Stimulated activated naive CD4-positive, alpha-beta T cell treated with Interleukin-2 at 50 U/mL for 16 hours (primary cell): ENCODE measurements at regions not wholly inside any gene's neighbourhood (a gene's known extent, or its start where the extent isn't known, plus 50 kb on each side); places are given as distances from the start of the nearest gene placed in this dataset.

Experiments used
- DNase-seq: peaks from one replicate; lab custom pipeline; 2025; lab: John Stamatoyannopoulos, UW

DNA sequence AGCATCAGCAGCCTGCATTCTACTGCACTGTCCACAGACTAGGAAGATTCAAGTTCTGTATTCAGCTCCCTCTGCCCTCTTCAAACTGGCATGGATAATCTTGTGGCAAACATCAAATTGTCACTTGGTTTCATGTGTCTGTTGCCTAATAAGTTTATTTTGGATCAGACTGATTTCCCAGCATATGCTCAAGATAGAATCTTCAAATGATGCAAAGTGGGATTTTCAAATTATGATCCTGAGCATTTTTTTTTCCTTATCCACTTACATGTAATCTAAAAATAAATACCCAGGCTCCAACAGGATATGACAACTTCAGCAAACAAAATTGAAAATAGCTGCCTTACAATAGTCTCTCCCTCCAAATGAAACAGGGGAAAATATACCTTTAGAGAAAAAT is 160.9 kb upstream of the VRK2 start:
- DNase-seq, result no peak

DNA sequence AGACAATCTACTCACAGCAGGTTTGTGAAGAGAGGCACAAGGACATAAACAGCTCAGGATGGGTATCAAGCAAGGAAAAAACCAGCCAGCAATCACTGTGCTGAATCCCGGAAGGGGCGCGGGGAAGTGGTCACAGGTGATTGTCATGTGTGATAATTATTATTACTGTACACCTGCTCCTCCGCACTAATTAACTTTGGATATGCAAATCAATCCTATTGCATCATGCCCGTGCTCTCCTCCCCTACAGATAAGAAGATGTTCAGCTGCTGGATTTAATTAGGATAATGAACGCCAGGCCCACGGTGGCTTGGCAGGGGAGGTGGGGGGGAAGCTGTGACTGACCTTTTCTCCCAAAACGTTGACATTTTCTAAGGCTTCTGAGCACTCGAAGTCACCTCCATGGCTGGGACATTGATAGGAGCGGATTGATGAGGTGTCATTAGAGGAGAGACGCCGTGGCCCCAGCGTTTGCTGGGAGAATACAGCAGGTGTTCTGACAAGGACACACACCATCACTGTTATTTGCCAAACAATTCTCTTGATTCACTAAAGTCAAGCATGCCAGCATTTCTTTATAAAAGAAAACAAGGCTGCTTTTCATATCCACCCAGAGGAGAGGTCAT is 160.3 kb upstream of the VRK2 start:
- DNase-seq, result no peak

DNA sequence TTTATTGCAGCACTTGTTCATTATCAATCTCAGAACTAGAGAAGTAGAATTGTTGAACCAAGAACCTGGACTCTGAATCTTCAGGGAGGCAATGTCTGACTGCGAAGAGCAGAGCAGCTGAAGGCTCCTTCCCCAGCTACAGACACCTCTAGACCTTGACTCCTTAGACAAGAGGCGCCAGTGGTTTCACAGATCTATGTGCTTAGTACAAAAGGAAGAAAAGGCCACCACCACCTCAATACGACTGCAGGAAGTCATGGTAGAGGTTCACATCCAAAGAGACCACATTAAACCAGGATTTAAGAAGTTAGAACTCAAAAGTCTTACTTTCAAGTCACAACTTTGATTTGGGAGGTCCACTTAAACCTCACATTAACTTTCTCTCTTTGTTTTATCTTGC is 158.1 kb upstream of the VRK2 start:
- DNase-seq, result no peak

DNA sequence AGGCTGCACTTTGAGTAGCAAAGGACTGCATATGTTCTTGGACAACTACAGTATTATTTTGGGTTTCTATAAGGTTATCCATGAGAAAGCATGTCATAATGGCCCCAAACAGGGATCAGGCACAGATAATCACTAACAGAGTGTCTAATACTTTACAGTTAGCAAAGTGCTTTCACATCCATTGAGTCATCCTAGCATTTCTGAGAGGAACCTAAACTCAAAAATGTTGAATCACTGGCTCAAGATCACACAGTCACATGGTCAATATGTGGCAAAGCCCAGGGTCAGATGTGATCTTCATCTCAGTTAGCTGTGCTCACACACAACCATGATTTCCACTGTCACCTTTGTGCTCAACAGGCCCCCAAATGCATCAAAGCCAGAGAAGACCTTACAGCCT is 156.1 kb upstream of the VRK2 start:
- DNase-seq, result no peak

DNA sequence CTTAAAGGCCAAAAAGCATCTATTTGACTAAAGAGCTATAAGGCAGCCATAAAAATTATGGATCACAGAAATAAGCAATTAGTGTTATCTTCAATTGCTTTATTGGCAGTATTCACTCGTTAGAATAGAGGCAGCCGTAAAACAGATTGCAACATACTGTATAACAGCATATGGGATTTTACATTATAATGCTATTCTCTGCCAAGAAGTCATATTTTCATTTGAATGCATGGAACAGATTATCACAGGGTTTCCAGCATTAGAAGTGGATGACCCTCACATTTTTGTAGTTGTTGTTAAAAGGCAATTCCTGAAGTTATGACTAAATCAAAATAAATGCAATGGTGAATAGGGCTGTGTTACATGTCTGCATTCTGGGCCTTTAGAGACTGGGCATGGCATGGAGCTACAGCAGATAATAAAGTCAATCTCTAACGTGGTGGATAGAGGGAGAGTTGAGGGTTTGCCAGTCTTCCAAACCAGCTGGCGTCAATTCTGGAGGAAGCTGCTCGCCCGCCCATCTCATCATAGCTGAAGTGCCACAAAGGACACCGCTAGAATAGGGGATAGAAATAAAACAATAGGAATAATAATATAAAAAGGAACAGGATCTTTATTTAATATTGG is 155.4 kb upstream of the VRK2 start:
- DNase-seq, result no peak

DNA sequence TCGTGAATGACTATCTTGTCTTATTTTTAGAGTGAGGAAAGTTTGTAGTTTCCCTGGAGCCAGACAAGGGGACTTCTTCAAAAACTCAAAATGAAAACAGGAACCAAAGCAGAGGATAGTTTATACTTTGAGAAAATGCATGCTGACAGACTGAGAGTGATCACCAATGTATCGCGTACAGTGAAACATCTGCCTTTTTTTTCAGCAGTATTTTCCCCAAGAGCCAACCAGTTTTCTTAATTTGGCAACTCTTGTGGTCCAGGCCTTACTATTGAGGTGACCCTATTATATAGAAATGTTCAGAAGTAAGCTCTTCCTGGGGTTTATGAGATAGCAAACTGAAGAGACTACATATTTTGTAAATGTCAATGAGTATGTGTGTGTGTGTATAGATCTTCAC is 153.7 kb upstream of the VRK2 start:
- no peak for DNase-seq

DNA sequence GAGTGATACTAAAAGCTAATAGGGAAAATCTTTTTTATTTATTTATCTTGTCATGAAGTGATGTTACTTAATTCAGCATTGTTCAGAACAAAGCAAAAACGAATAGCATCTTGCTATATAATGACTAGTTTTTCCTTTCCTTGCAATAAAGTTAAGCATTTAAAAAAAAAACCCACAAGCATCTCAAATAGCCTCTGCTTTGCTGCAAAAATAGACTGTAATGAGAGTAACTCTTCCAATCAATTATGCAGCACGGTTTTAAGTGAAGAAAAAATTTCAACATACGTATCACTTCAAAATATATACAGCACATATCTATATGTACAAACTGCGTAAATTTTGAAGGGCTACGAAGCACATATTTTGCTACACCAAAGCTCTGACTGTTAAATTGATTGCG is 153.3 kb upstream of the VRK2 start:
- DNase-seq, result no peak

DNA sequence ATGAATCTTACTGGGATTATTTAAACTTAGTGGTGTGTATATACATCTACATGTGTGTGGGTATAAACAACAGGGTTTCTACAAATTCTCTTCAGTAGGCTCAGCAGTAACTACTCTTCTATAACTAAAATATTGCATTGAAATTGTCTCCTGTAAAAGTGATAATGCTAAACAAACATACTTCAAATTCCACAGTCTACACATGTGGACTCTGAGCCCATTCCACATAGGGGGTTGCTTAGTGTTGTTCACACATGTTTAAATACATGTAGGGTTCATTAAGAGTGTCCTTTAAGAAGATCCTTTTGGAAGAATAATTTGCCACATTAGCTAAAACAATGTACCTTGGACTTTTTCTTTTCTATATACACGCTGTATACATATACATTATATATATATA is 152.8 kb upstream of the VRK2 start:
- DNase-seq, result no peak

DNA sequence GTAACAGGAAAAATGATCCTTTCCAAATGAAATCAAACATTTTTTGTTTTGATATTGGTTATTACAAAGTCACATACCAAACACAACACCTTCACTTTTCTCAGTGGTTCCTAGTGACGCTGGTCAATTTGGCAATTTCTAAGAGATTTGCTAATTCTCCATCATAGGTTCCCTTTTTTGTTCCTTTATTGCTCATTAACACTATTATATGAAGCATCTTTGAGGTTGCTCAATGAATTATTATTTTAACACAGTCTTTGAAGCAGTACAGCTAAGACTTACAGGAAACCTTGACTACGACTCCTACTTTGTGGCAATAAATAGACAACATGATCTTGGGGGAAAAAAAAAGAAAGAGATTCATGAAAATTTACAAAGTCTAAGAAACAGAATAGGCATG is 152.2 kb upstream of the VRK2 start:
- DNase-seq, result no peak

DNA sequence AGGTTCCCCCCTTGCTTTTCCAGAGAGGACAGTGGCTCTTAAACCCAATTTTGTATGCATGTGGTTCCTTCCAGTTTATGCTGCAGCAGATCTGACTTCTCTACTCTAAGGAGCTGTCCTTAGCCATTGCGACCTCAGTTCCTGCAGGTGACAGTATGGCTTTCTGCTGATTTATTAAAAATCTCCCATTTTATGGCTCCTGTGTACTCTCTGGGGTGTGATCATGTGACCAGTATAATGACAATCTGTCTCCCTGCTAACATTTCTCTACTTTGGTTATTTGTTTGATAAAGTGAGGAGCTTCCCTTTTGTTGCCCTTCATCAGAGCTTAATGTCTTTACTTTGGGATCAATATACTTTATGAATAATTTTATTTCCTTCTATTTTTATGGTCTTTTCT is 148.7 kb upstream of the VRK2 start:
- no peak for DNase-seq

DNA sequence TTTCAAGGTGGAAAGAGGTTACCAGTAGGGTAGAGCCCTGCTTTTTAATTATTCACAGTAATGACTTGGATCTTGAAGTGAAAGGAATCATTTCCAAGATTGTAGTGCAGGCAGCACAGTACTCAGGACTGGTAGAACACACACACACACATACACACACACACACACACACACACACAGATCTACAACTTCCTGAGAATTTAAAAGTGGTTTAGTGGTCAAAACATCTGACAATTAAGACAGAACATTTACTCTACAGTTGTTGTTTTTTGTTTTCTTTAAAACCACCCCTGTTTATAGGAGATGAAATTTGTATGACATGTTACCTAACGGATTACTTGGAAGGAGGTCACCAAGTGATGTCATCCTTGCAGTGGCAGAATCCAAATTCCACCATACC is 146.7 kb upstream of the VRK2 start:
- DNase-seq, result no peak

DNA sequence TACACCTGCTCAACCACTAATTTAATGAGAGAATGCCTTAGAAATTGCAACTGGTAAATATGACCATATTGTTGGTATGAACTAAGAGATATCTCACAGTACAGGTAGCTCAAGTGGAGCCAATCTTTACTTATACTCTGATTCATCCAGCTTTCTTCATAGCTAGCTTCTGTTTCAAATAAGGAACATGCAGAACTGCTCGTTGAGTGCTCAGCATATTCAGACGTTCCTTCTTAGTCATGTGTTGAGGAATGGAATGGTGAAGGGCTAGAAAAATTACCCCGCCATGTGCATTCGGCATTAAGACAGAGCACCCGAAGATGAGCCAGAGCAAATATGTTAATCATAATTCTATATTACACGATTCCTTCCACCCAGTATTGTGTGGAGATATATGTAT is 144.0 kb upstream of the VRK2 start:
- no peak for DNase-seq

DNA sequence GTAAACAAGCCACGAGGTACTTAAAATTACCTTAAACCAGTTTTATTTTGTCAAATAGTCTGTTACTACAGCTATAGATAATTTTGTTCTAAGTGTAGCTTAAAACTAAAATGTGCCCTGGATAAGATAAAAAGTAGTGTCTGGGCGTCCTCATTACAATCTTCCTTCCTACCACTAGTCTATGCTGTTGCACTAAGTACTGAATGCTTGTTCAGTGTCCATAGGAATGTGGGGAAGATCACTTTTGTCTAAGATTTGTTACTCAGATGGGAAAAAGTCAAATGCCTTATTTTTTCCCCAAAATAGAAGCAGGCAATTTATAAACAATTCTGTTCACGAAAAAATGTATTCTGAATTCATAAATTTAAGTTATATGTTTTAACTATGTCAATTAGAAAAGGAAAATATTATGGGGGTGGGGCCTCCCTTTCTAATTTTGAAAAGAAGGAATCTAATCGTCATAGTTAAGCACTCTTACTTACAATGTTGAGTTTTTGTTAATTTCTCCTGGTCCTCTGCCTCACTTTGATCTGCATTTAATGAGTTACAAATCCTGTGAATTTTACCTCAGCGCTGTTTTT is 140.4 kb upstream of the VRK2 start:
- no peak for DNase-seq

DNA sequence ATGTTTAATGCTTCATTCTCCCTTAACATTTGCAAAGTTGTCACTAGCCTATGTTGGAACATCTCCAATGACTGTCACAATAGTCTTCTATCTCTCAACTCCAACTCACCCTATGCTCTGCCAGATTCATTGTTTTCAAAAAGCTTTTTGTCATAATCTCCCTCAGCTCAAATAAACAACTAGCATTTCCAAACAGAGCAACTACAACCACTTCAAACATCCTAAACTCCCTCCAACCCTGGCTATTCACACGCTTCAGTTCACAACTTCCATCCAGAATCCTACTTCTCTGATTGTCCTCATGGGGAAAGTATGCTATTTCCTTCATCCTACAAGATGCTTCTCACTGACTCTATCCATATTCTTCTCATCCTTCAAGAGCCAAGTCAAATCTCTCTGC is 139.2 kb upstream of the VRK2 start:
- no peak for DNase-seq

DNA sequence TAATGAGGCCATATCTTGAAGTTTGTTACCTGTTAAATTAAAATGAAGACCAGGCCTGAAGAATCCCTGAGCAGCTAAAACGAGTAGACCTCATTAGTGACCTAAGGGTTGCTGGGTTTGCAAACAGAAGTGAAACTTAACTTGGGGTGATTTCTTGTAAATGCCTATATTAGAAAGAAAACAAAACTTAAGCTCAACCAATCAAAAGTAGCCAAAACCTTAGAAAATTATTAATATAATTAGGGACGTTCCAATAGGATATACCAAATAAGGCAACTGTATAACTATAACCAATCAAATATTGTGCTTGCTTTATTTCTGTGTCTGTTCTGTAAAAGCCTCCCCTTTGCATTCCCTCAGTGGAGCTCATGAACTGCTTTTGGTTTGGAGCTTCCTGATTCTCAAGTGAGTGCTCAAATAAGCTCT is 137.9 kb upstream of the VRK2 start:
- no peak for DNase-seq

DNA sequence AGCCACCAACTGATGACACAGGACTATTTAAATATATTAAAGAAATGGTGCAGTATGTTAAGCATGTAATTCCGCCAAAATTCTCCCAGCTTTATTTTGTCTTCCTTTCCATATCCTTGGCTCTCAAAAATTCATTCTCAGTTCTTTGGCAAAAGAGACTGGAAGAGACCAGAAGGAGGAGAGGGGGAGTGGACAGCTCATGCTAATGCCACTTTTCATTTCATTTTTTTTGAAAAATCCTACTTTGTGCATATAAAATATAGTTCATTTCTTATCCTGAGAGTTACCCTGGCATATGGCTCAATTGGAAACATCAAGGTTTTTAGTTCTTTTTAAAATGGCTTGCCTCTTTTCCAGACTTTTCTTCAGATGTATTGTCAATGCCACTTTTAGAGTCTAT is 128.5 kb upstream of the VRK2 start:
- no peak for DNase-seq

DNA sequence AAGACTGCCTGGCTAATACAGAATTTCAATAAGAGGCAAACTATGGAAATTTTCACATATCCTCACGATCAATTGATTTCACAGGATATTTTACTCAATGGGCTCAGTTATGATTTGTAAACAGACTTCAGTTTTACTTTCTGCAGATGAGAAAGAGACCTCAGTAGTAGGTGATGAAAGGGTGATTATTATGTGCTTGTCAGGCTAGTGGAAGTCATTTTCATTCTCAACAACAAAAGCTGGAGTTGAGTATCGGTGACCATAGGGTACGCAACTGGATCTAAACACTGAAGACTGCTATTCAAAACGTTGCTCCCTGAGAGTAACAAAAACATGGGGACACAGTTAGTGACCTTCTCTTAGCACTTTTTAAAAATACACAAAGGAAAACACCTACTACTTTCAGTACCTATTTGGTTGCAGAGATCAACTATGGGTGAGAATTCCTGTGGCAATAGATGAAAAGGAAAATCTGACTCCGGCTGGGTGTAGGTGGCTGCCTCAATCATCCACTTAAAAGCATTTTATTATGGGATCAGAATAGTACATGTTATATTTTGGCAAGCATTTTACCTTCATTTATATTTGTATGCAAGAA is 126.2 kb upstream of the VRK2 start:
- no peak for DNase-seq

DNA sequence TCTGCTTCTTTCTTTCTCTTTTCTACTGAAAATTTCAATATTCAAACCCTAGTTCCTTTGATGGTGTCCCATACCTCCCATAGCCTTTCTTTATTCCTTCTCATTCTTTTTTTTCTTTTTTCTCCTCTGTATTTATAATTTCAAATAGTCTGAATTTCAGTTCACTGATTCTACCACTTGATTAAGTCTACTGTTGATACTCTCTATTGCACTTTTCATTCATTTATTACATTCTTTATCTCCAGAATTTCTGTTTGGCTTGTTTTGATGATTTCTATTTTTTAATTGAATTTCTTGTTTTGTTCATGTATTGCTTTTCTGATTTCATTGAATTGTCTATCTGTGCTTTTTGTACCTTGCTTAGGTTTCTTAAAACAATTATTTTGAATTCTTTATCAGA is 111.9 kb upstream of the VRK2 start:
- no peak for DNase-seq

DNA sequence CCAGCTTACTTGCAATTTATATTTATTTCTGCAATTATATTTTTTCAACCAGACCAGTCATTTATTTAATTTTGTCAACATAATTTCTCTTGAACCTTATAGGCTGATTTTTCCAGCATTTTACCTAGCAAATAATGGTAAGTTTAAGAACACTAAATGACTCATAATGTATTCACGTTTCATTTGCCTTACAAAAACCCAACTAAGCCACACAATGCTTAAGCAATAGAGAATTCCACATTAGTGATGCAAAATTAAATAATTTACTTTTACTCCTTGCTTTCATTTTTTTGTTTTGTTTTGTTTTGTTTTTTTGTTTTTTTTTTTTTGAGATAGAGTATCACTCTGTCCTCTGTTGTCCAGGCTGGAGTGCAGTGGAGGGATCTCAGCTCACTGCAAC is 110.4 kb upstream of the VRK2 start:
- DNase-seq, result no peak

DNA sequence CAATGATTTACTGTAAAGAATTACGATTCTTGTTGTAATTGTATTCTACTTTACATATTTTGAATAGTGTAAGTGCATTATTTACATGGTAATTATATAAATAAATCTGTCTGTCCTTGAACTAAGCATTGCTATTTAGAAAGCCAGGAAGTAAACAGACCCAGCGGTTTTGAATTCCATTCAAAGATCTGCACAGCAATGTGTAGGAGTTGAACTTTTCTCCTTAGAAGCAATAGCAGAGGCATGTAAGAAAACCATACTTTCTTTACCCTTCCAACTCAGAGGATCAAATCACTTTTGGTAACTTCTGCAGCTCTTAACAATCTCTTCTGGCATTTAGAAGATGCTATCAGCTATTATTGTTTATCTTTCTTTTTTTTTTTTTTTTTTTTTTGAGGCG is 109.2 kb upstream of the VRK2 start:
- DNase-seq, result no peak

DNA sequence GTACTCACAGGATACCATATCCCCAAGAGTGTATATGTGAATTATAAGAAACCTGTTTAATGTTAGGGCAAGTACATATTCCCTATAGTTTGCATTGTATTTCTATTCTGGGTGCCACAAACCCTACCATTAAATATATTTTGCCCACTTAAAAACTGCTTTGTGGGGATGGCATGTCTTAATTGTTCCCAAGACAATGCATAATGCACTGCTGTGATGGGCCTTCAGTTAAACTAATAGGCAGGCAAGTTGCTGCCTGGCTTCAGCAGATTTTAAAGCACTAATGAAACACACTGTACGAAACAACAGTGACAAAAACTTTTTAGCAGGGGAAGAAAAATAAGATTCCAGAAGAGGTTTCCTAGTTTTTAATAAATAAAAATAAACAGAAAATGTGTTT is 104.8 kb upstream of the VRK2 start:
- DNase-seq, result no peak

DNA sequence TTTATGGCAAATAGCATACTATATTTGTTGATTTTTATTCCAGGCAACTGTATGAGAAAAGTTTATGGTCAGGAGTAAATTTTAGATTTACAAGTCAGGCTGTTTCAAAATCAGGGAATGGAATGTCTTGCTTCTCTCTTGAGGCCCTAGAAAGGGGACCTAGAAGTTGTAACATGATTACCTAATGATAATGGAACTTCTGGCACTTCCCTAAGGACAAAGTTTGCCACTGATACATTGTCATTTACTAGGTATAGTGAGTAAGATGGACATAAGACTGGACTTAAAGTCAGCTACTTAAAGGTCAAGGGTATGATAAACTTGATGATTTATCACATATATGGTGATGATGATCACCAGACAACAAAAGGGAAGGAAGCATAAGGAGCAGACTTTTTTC is 103.3 kb upstream of the VRK2 start:
- DNase-seq, result no peak

DNA sequence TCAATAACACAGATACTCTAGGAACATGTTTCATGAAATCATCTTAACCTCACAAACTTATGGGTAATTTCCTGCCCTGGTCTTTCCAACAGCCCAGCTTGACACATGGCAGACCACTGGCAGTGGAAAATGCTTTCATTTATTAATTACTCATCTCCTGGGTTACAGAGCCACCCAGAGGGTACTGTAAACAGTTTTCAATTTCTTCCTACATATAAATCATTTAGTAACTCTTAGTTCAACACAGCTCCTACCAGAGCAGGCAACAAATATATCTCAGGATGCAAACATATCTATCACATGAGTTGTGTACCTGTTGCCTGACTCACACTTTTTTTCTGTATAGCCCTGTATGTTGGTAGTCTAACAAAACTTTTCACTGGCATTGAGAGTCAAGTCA is 99.2 kb upstream of the VRK2 start:
- DNase-seq, result no peak

DNA sequence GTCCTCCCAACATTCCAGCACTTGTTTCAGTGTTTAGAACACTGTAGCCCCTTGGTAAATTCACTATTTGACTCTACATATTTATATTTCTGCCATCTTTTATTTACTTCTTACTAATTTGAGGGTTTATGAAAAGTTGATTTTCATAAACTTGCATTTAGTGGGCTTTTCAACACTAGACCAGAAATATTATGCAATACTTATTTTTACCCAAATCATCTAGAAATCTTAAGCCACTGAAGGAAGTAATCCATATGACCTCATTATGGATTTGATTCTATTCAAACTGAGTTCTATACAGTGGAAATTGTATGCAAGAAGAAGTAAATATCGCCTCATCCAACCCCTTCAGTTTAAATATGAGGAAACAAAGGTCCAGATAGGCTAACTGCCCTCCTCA is 92.6 kb upstream of the VRK2 start:
- DNase-seq, result no peak
